Vagina (tissue), 2 donors: ENCODE measurements at regions not wholly inside any gene's neighbourhood (a gene's known extent, or its start where the extent isn't known, plus 50 kb on each side); places are given as distances from the start of the nearest gene placed in this dataset.
A peak's percentile ranks its signal among the peaks of the same experiment; 100 is the strongest.

ENCODE experiments used
- POLR2A ChIP-seq, 2 donors: fragments of 450-650 bp; IDR thresholded peaks; one replicate each; pipeline ENCODE4 v1.6.1; 2017; ENCODE audit warnings: antibody characterized with exemption in 2 of 2, mild to moderate bottlenecking in 2 of 2, moderate library complexity in 2 of 2
- POLR2AphosphoS5 ChIP-seq, 2 donors: sonication (generic); formaldehyde crosslinking; IDR thresholded peaks; one replicate each; pipeline ENCODE4 v1.9.0; 2017; ENCODE audit warnings: antibody characterized with exemption in 2 of 2, mild to moderate bottlenecking in 2 of 2, low read depth in 1 of 2; ENCODE audit not compliant: insufficient read depth in 1 of 2
- TF ChIP-seq, protein P1 (sequence below), 3 experiments: fragments of 450-650 bp in 2 of 3; fragments of 200-600 bp in 1 of 3; sonication (generic) in 1 of 3; IDR thresholded peaks; one replicate each; pipeline ENCODE4 v1.5.1; 2017 to 2019; ENCODE audit warnings: antibody characterized with exemption in 3 of 3, mild to moderate bottlenecking in 2 of 3, moderate library complexity in 2 of 3

DNA sequence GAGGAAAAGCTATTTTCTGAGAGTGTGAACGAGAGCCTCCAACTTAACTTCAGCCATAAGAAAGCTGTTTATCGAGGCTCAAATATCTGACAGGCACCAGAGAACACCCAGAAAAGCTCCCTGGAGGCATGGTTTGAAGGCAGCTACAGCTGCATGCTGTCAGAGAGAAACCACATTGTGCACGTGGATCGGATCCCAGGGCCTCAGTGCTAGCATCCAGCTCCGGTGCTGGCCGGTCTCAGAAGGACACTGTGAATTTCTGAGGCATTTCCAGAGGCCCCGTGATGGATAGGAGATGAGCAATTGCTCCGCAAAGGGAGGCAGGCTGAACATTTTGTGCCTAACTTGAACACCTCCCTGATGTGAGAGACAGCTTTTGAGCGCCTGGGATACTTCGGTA is 315.7 kb downstream of the FGF9 start:
- TF ChIP-seq, protein P1, sequence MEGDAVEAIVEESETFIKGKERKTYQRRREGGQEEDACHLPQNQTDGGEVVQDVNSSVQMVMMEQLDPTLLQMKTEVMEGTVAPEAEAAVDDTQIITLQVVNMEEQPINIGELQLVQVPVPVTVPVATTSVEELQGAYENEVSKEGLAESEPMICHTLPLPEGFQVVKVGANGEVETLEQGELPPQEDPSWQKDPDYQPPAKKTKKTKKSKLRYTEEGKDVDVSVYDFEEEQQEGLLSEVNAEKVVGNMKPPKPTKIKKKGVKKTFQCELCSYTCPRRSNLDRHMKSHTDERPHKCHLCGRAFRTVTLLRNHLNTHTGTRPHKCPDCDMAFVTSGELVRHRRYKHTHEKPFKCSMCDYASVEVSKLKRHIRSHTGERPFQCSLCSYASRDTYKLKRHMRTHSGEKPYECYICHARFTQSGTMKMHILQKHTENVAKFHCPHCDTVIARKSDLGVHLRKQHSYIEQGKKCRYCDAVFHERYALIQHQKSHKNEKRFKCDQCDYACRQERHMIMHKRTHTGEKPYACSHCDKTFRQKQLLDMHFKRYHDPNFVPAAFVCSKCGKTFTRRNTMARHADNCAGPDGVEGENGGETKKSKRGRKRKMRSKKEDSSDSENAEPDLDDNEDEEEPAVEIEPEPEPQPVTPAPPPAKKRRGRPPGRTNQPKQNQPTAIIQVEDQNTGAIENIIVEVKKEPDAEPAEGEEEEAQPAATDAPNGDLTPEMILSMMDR (IDR thresholded peaks at IDR 0.05): no peak
- TF ChIP-seq POLR2A (IDR thresholded peaks at IDR 0.05) (no peak), POLR2AphosphoS5 (IDR thresholded peaks at IDR 0.05; ENCODE audit: insufficient read depth in 1 of 2, low read depth in 1 of 2) (peak; percentile 26 to 76)
